Rectal smooth muscle tissue (tissue), 1 donor: ENCODE measurements at regions not wholly inside any gene's neighbourhood (a gene's known extent, or its start where the extent isn't known, plus 50 kb on each side); places are given as distances from the start of the nearest gene placed in this dataset.
"Not testable (repeated sequence)": the region's sequence is repeated elsewhere in the genome, so short reads cannot be mapped to it uniquely, and the experiment has no call there.

Experiments
- H3K27ac ChIP-seq: one replicate; pipeline ENCODE4 v1.7.0; 2013; ENCODE audit warnings: low read depth, low read length, inconsistent platforms
- H3K27me3 ChIP-seq: one replicate; pipeline ENCODE4 v1.7.0; 2013; ENCODE audit warnings: low read length; ENCODE audit not compliant: control insufficient read depth, insufficient read depth
- H3K36me3 ChIP-seq: one replicate; pipeline ENCODE4 v1.7.0; 2013; ENCODE audit warnings: low read length; ENCODE audit not compliant: control insufficient read depth, insufficient read depth
- H3K4me1 ChIP-seq: one replicate; pipeline ENCODE4 v1.7.0; 2013; ENCODE audit warnings: low read length; ENCODE audit not compliant: control insufficient read depth, insufficient read depth
- H3K4me3 ChIP-seq: one replicate; pipeline ENCODE4 v1.7.0; 2013; ENCODE audit warnings: low read length
- H3K9ac ChIP-seq: one replicate; pipeline ENCODE4 v1.7.0; 2013; ENCODE audit warnings: low read length

- not testable (repeated sequence) for H3K27me3 ChIP-seq, H3K4me3 ChIP-seq, H3K9ac ChIP-seq, H3K4me1 ChIP-seq, H3K27ac ChIP-seq, H3K36me3 ChIP-seq
These were observed 166.5 kb upstream of the NBPF9 start for GRCh38 chr1:149269833-149270232.

- not testable (repeated sequence) for H3K4me1 ChIP-seq, H3K27me3 ChIP-seq, H3K36me3 ChIP-seq
These were observed 171.1 kb upstream of the NBPF9 start for GRCh38 chr1:149274493-149274892.

GRCh38 chr1:149275802-149276201 is 172.5 kb upstream of the NBPF9 start:
- H3K27me3 ChIP-seq, H3K4me1 ChIP-seq, H3K27ac ChIP-seq, H3K36me3 ChIP-seq, H3K9ac ChIP-seq, H3K4me3 ChIP-seq: not testable (repeated sequence)

More at GRCh38 chr1:149274493-149274892, 171.1 kb upstream of the NBPF9 start:
- H3K4me3 ChIP-seq, H3K9ac ChIP-seq, H3K27ac ChIP-seq: not testable (repeated sequence)

- not testable (repeated sequence) for H3K9ac ChIP-seq, H3K27ac ChIP-seq, H3K36me3 ChIP-seq, H3K4me3 ChIP-seq, H3K4me1 ChIP-seq, H3K27me3 ChIP-seq
These were observed 173.1 kb upstream of the NBPF9 start for GRCh38 chr1:149276496-149276895.

- H3K4me1 ChIP-seq, H3K27ac ChIP-seq, H3K4me3 ChIP-seq, H3K27me3 ChIP-seq, H3K36me3 ChIP-seq, H3K9ac ChIP-seq: not testable (repeated sequence)
These were observed 174.8 kb upstream of the NBPF9 start for GRCh38 chr1:149278156-149278555.

GRCh38 chr1:149279015-149279414 is 175.7 kb upstream of the NBPF9 start:
- not testable (repeated sequence) for H3K27me3 ChIP-seq, H3K4me1 ChIP-seq, H3K4me3 ChIP-seq, H3K36me3 ChIP-seq, H3K9ac ChIP-seq, H3K27ac ChIP-seq

GRCh38 chr1:149279512-149279911 is 176.2 kb upstream of the NBPF9 start:
- not testable (repeated sequence) for H3K27me3 ChIP-seq, H3K9ac ChIP-seq, H3K27ac ChIP-seq, H3K4me3 ChIP-seq, H3K4me1 ChIP-seq, H3K36me3 ChIP-seq

- not testable (repeated sequence) for H3K27me3 ChIP-seq, H3K36me3 ChIP-seq, H3K27ac ChIP-seq, H3K9ac ChIP-seq, H3K4me1 ChIP-seq, H3K4me3 ChIP-seq
These were observed 181.4 kb upstream of the NBPF9 start for GRCh38 chr1:149284773-149285172.

- H3K36me3 ChIP-seq, H3K9ac ChIP-seq, H3K4me1 ChIP-seq, H3K27me3 ChIP-seq, H3K27ac ChIP-seq, H3K4me3 ChIP-seq: not testable (repeated sequence)
These were observed 181.9 kb upstream of the NBPF9 start for GRCh38 chr1:149285205-149285604.

- not testable (repeated sequence) for H3K4me3 ChIP-seq, H3K9ac ChIP-seq, H3K4me1 ChIP-seq, H3K27me3 ChIP-seq, H3K27ac ChIP-seq, H3K36me3 ChIP-seq
These were observed 182.3 kb upstream of the NBPF9 start for GRCh38 chr1:149285638-149286037.

- not testable (repeated sequence) for H3K36me3 ChIP-seq, H3K27me3 ChIP-seq, H3K9ac ChIP-seq, H3K4me3 ChIP-seq, H3K4me1 ChIP-seq, H3K27ac ChIP-seq
These were observed 185.2 kb upstream of the NBPF9 start for GRCh38 chr1:149288580-149288979.

- H3K9ac ChIP-seq, H3K27ac ChIP-seq, H3K4me3 ChIP-seq, H3K36me3 ChIP-seq, H3K27me3 ChIP-seq, H3K4me1 ChIP-seq: not testable (repeated sequence)
These were observed 174.2 kb upstream of the NBPF19 start for GRCh38 chr1:149300478-149301218.

- H3K4me3 ChIP-seq, H3K27ac ChIP-seq, H3K4me1 ChIP-seq, H3K27me3 ChIP-seq, H3K9ac ChIP-seq, H3K36me3 ChIP-seq: not testable (repeated sequence)
These were observed 173.6 kb upstream of the NBPF19 start for GRCh38 chr1:149301282-149301681.
